IPS DF 6.9 (cell line): ENCODE measurements at regions not wholly inside any gene's neighbourhood (a gene's known extent, or its start where the extent isn't known, plus 50 kb on each side); places are given as distances from the start of the nearest gene placed in this dataset.
A peak's percentile ranks its signal among the peaks of the same experiment; 100 is the strongest.

Experiments used
- DNase-seq: peaks from one replicate; pipeline ENCODE4 v3.0.0-alpha.2; 2013; ENCODE audit warnings: low read depth, low spot score
- H3K27ac ChIP-seq: one replicate; pipeline ENCODE4 v1.5.1; 2013; ENCODE audit warnings: low read length, control low read depth
- H3K27me3 ChIP-seq: 2 replicates; pipeline ENCODE4 v1.6.1; 2013; ENCODE audit warnings: mild to moderate bottlenecking, low read length; ENCODE audit not compliant: control insufficient read depth, insufficient read depth
- H3K36me3 ChIP-seq: 2 replicates; pipeline ENCODE4 v1.6.1; 2013; ENCODE audit warnings: low read length; ENCODE audit not compliant: control insufficient read depth, insufficient read depth
- H3K4me1 ChIP-seq: 2 replicates; pipeline ENCODE4 v1.6.1; 2013; ENCODE audit warnings: low read length; ENCODE audit not compliant: control insufficient read depth, insufficient read depth
- H3K4me3 ChIP-seq: 2 replicates; pipeline ENCODE4 v1.5.1; 2013; ENCODE audit warnings: mild to moderate bottlenecking, low read length
- H3K9me3 ChIP-seq: 2 replicates; pipeline ENCODE4 v1.6.1; 2013; ENCODE audit warnings: low read length, inconsistent platforms; ENCODE audit not compliant: control insufficient read depth, insufficient read depth
- WGBS: extraction: QIAGEN DNeasy Blood & Tissue Kit; methylation state at CpG from one replicate; pipeline ENCODE4 v1.1.7; 2013; ENCODE audit warnings: mixed read lengths, missing lambda C conversion rate; ENCODE audit not compliant: insufficient read length, insufficient coverage; 5-methylcytosine and 5-hydroxymethylcytosine counted together

DNA sequence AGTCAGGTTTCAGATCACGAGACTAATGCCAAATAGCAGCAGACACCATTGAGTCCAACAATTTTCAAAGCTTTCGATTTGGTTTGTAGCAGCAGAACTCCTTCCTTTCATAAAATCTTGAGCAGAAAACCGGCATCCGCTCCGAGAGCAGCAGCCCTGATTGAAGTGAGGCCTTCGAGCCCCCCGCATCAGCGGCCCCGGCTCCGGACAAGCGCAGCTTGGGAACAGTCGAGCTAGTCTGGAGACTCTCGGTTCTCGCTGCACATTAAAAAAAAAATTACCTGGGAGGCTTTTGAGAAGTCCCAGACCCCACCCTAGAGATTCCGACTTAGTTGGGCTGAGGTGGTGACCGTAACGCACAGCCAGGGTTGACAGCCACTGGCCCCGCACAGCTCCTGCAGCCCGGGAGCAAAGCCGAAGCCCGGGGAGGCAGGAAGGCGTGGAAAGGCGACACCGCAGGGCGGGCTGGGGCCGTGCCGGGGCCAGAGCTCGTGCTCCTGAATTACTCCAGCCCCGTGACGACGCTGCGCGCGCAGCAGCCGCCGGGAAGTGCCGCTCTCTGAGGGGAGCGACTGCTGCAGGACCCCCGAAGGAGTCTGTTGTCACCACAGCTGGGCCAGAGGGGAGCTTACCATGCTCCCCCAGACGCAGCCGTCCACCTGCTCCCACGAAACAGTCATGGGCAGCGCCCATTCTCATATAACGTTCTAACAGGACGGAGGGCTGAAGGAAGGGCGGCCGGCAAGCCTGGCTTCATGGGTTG is 57.8 kb downstream of the SPATA19 start:
- Histone ChIP-seq H3K36me3 (no peaks in the 10 kb centered on the region), H3K9me3 (no peaks in the 10 kb centered on the region), H3K27ac (no peak overlapping the region), H3K4me1 (no peaks in the 10 kb centered on the region; the same call in 1 of the 2 replicates), H3K27me3 (peaks cover 1% of the 10 kb centered on the region; the same call in 1 of the 2 replicates), H3K4me3 (peak overlapping the region; percentile 46; the same call in 1 of the 2 replicates)
- WGBS = no CpG with 5 or more reads among the region's 47 CpGs
- DNase-seq = peak; percentile 47

GRCh38 chr11:133785795-133786340 is 59.4 kb downstream of the SPATA19 start:
- Histone ChIP-seq H3K36me3 (no peaks in the 10 kb centered on the region), H3K27me3 (peaks cover 1% of the 10 kb centered on the region; the same call in 1 of the 2 replicates), H3K4me1 (no peaks in the 10 kb centered on the region; the same call in 1 of the 2 replicates), H3K4me3 (no peak overlapping the region), H3K27ac (no peak overlapping the region), H3K9me3 (no peaks in the 10 kb centered on the region)
- DNase-seq = no peak
- WGBS = no CpG with 5 or more reads among the region's 10 CpGs

DNA sequence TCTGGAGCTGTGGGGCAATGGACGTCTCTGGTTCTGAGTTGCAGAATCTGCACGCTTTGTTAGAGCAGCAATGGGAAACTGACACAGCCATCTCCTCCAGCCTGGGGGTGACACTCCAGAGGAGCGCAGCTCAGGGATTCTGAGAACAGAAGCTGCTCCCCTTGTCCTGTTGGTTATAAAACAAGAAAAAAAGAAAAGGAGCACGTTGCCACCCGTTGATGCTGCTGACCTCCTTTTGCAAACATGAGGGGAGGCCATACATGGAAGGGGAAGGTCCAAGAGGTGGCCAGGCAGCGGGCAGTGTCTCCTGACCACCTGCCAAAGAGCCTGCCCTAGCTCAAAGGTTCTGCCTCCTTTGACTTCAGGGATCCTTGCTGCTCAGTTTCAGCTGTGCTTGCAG is 61.0 kb downstream of the SPATA19 start:
- H3K36me3 ChIP-seq = no peaks in the 10 kb centered on the region
- no peak overlapping the region for H3K27ac ChIP-seq
- no peak overlapping the region for H3K4me3 ChIP-seq
- no CpG with 5 or more reads among the region's 6 CpGs for WGBS
- no peaks in the 10 kb centered on the region; the same call in 1 of the 2 replicates for H3K4me1 ChIP-seq
- DNase-seq = no peak
- no peaks in the 10 kb centered on the region for H3K9me3 ChIP-seq
- H3K27me3 ChIP-seq = peaks cover 1% of the 10 kb centered on the region; the same call in 1 of the 2 replicates

- Histone ChIP-seq H3K27ac (no peak overlapping the region), H3K27me3 (0 out of 2 replicates have a peak, but pooled peaks cover 1% of the 10 kb centered on the region), H3K4me1 (no peaks in the 10 kb centered on the region), H3K4me3 (no peak overlapping the region), H3K9me3 (no peaks in the 10 kb centered on the region), H3K36me3 (no peaks in the 10 kb centered on the region)
- no peak for DNase-seq
- WGBS = no CpG with 5 or more reads among the region's 37 CpGs
Measured at GRCh38 chr11:133782116-133782725, 63.1 kb downstream of the SPATA19 start.

GRCh38 chr11:133778161-133778560 is 67.2 kb downstream of the SPATA19 start:
- Histone ChIP-seq H3K9me3 (no peaks in the 10 kb centered on the region), H3K27me3 (no peaks in the 10 kb centered on the region), H3K4me1 (no peaks in the 10 kb centered on the region), H3K27ac (no peak overlapping the region), H3K36me3 (no peaks in the 10 kb centered on the region), H3K4me3 (no peak overlapping the region)
- no CpG with 5 or more reads among the region's 18 CpGs for WGBS
- no peak for DNase-seq

DNA sequence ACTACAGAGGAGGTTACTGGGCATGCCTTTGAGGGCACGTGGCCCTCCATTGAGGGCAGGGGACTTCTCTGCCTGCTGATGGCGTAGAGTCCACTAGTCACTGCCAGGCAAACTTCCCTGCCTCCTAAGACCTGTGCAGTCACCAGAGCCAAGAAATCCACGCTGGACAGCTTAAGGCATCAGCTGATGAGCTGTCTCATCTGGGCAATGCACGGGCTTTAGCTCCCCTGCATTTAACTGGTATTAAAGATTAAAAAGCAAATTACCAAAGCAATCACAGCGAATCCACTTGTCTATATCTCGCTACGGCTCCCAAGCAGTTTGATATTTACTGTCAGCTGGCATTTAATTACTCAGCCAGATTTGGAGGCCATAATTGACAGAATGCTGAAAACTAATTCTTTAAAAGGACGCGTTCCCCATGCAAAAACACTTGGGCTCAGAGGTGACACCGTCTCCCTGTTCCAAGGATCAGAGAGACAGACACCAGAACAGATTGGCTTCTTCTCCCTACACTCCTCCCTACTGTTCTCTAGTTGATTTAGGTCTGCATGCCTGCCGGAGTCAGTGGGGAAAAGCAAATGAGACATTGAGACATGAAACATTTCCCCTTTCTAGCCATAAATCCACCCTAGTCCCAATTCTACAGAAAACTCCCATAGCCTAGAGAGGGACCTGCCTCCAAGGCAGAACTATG is 68.5 kb downstream of the SPATA19 start:
- no CpG with 5 or more reads among the region's 11 CpGs for WGBS
- no peak overlapping the region for H3K27ac ChIP-seq
- DNase-seq = no peak
- no peaks in the 10 kb centered on the region for H3K27me3 ChIP-seq
- H3K4me3 ChIP-seq = no peak overlapping the region
- no peaks in the 10 kb centered on the region for H3K9me3 ChIP-seq
- H3K36me3 ChIP-seq = no peaks in the 10 kb centered on the region
- H3K4me1 ChIP-seq = no peaks in the 10 kb centered on the region

GRCh38 chr11:133762538-133762937 is 82.8 kb downstream of the SPATA19 start:
- no peaks in the 10 kb centered on the region for H3K27me3 ChIP-seq
- H3K9me3 ChIP-seq = no peaks in the 10 kb centered on the region
- no peak overlapping the region for H3K4me3 ChIP-seq
- H3K36me3 ChIP-seq = no peaks in the 10 kb centered on the region
- no peak for DNase-seq
- H3K27ac ChIP-seq = no peak overlapping the region
- H3K4me1 ChIP-seq = no peaks in the 10 kb centered on the region
- WGBS = no CpG with 5 or more reads among the region's 1 CpG

GRCh38 chr11:133753150-133753549 is 92.2 kb downstream of the SPATA19 start:
- no peak overlapping the region for H3K27ac ChIP-seq
- H3K9me3 ChIP-seq = no peaks in the 10 kb centered on the region
- H3K4me1 ChIP-seq = no peaks in the 10 kb centered on the region
- no peaks in the 10 kb centered on the region for H3K36me3 ChIP-seq
- no peak for DNase-seq
- H3K4me3 ChIP-seq = no peak overlapping the region
- H3K27me3 ChIP-seq = no peaks in the 10 kb centered on the region
- no CpG with 5 or more reads among the region's 10 CpGs for WGBS

DNA sequence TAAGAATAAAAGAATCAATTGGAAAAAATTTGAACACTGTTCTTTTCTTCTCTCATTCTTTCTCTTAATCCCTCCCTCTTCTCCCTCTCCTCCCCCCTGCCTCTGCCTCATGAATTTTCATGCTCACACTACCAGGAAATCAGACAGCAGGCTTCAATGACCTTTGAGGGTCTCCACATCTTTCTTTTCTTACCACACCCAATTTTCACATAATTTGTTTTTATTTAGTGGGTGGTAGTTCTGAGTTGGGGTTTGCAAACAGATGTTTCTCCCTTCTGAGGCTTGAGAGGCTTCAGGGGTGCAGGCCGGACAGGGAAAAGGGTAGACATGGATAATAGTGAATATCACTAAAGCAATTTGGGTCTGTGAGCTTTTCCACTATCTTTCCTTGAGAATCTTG is 95.5 kb downstream of the SPATA19 start:
- DNase-seq = no peak
- Histone ChIP-seq H3K4me3 (no peak overlapping the region), H3K27me3 (no peaks in the 10 kb centered on the region), H3K27ac (no peak overlapping the region), H3K4me1 (no peaks in the 10 kb centered on the region), H3K9me3 (no peaks in the 10 kb centered on the region), H3K36me3 (no peaks in the 10 kb centered on the region)
- no CpG with 5 or more reads among the region's 1 CpG for WGBS

GRCh38 chr11:133747409-133747808 is 97.9 kb downstream of the SPATA19 start:
- Histone ChIP-seq H3K4me3 (no peak overlapping the region), H3K4me1 (no peaks in the 10 kb centered on the region), H3K9me3 (no peaks in the 10 kb centered on the region), H3K27ac (no peak overlapping the region), H3K27me3 (no peaks in the 10 kb centered on the region), H3K36me3 (no peaks in the 10 kb centered on the region)
- WGBS = 100% methylated on average over 2 of the region's 13 CpGs
- no peak for DNase-seq
